ENCODE measurements at regions not wholly inside any gene's neighbourhood (a gene's known extent, or its start where the extent isn't known, plus 50 kb on each side); places are given as distances from the start of the nearest gene placed in this dataset.

DNA sequence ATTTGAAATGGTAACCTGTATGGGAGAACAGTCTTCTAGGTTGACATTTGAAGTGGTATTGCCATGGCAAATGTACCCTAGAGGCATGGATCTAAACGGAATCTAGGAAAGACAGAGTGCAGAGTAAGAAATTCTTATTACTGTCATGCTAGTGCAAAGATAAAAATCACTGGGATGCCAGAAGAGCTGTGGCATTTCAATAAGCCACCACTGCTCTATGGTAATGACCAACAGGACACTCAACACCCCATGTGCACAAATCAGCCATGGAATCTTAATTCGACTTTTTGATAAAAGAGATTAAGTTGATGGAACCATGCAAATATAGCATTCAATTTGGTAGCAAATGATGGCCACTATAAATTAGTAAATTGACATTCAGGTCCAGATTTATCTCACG, 74.1 kb downstream of the ID4 start:
- DNase-seq (ENCODE audit: low read depth, low spot score) (no peak), ATAC-seq (no peak), FAIRE-seq (no peak)
- intact Hi-C loops (cut with micrococcal nuclease; ENCODE audit: unreplicated experiment): no loop called here
- Histone ChIP-seq H3K27me3 (replicated peaks in 1 of 2; ENCODE audit: control insufficient read depth in 2 of 2, insufficient read depth in 2 of 2, low read length in 1 of 2) (no peaks in the 10 kb centered on the region), H3K27ac (ENCODE audit: control insufficient read depth, insufficient read depth) (no peak overlapping the region), H3K36me3 (ENCODE audit: control insufficient read depth in 2 of 2, insufficient read depth in 2 of 2, low read length in 1 of 2) (no peaks in the 10 kb centered on the region), H2AFZ (ENCODE audit: control insufficient read depth, low read depth, low read length) (no peak overlapping the region), H3K4me2 (ENCODE audit: control insufficient read depth, insufficient read depth) (no peak overlapping the region), H4K20me1 (ENCODE audit: control insufficient read depth, insufficient read depth) (no peaks in the 10 kb centered on the region), H3K4me1 (ENCODE audit: control insufficient read depth, insufficient read depth, low read length) (no peaks in the 10 kb centered on the region), H3K9ac (ENCODE audit: control insufficient read depth, insufficient read depth, low read length) (no peak overlapping the region), H3K4me3 (no peak overlapping the region), H3K9me3 (replicated peaks; ENCODE audit: control insufficient read depth, insufficient read depth, low read length) (no peaks in the 10 kb centered on the region), H3K79me2 (ENCODE audit: control insufficient read depth, insufficient read depth, low read length) (no peaks in the 10 kb centered on the region)
- CTCF ChIA-PET: no interaction called here
- TF ChIP-seq, protein P1, sequence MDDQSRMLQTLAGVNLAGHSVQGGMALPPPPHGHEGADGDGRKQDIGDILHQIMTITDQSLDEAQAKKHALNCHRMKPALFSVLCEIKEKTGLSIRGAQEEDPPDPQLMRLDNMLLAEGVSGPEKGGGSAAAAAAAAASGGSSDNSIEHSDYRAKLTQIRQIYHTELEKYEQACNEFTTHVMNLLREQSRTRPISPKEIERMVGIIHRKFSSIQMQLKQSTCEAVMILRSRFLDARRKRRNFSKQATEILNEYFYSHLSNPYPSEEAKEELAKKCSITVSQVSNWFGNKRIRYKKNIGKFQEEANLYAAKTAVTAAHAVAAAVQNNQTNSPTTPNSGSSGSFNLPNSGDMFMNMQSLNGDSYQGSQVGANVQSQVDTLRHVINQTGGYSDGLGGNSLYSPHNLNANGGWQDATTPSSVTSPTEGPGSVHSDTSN (IDR thresholded peaks at IDR 0.05; ENCODE audit: insufficient replicate concordance, low read depth, low read length): no peak
- TF ChIP-seq TARDBP (IDR thresholded peaks at IDR 0.05; ENCODE audit: borderline replicate concordance): no peak
- TF ChIP-seq, protein P2, sequence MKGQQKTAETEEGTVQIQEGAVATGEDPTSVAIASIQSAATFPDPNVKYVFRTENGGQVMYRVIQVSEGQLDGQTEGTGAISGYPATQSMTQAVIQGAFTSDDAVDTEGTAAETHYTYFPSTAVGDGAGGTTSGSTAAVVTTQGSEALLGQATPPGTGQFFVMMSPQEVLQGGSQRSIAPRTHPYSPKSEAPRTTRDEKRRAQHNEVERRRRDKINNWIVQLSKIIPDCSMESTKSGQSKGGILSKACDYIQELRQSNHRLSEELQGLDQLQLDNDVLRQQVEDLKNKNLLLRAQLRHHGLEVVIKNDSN (IDR thresholded peaks at IDR 0.05; ENCODE audit: borderline replicate concordance, extremely low read length, insufficient read depth, low read depth, low read length): no peak
- no peak for TF ChIP-seq IKZF1 (conservative IDR thresholded peaks at IDR 0.05)
- no peak for TF ChIP-seq KDM1A (IDR thresholded peaks at IDR 0.05; ENCODE audit: borderline replicate concordance)
- in situ Hi-C loops (cut with MboI): no loop called here
- RAD21 ChIA-PET (ENCODE audit: unreplicated experiment): no interaction called here
- SMC1A ChIA-PET (ENCODE audit: uncharacterized antibody, unreplicated experiment): no interaction called here
- WGBS (ENCODE audit: insufficient coverage, insufficient replicate concordance, low lambda C conversion rate, missing lambda C conversion rate): 29% methylated on average over 3 of the region's 3 CpGs
- BruUV-seq (replicated peaks): no TSS peak
- POLR2A ChIA-PET: no interaction called here

DNA sequence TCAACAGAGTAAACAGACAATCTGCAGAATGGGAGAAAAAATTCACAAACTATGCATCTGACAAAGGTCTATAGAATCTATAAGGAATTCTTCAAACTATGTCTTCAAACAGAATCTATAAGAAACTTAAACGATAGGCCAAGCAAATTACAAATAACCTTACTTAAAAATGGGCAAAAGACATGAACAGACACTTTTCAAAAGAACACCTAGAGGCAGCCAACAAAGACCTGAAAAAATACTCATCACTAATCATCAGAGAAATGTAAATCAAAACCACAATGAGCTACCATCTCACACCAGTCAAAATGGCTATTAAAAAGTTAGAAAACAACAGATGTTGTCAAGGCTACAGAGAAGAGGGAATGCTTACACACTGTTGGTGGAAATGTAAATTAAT, 81.3 kb downstream of the ID4 start:
- H4K20me1 ChIP-seq (ENCODE audit: control insufficient read depth, insufficient read depth): no peaks in the 10 kb centered on the region

More for the DNA sequence above, 81.3 kb downstream of the ID4 start:
- H3K79me2 ChIP-seq (ENCODE audit: control insufficient read depth, insufficient read depth, low read length): no peaks in the 10 kb centered on the region
- no peak for TF ChIP-seq EED (IDR thresholded peaks at IDR 0.05; ENCODE audit: low read depth)
- no peak for TF ChIP-seq CREM (IDR thresholded peaks at IDR 0.05; ENCODE audit: low read depth)
- TF ChIP-seq GATAD2B (conservative IDR thresholded peaks at IDR 0.05; ENCODE audit: low read depth): no peak
- no peak for TF ChIP-seq SREBF1 (IDR thresholded peaks at IDR 0.05; ENCODE audit: low read length)
- no peak for TF ChIP-seq SREBF2 (IDR thresholded peaks at IDR 0.05; ENCODE audit: low read length)
- no peak for TF ChIP-seq SIN3A (IDR thresholded peaks at IDR 0.05; ENCODE audit: low read depth, low read length)
- 0% methylated on average over 1 of the region's 1 CpG for WGBS (ENCODE audit: insufficient coverage, insufficient replicate concordance, low lambda C conversion rate, missing lambda C conversion rate)
- H3K9me3 ChIP-seq (replicated peaks; ENCODE audit: control insufficient read depth, insufficient read depth, low read length): no peaks in the 10 kb centered on the region
- no peak for DNase-seq (ENCODE audit: low read depth, low spot score)
- H3K27ac ChIP-seq (ENCODE audit: control insufficient read depth, insufficient read depth): no peak overlapping the region
- H2AFZ ChIP-seq (ENCODE audit: control insufficient read depth, low read depth, low read length): no peak overlapping the region
- intact Hi-C loops (cut with micrococcal nuclease; ENCODE audit: unreplicated experiment) (no loop called here), in situ Hi-C loops (cut with MboI) (no loop called here)
- H3K36me3 ChIP-seq (ENCODE audit: control insufficient read depth in 2 of 2, insufficient read depth in 2 of 2, low read length in 1 of 2): no peaks in the 10 kb centered on the region
- SMC1A ChIA-PET (ENCODE audit: uncharacterized antibody, unreplicated experiment): no interaction called here
- H3K4me2 ChIP-seq (ENCODE audit: control insufficient read depth, insufficient read depth): no peak overlapping the region
- CTCF ChIA-PET: no interaction called here
- no peak for ATAC-seq
- H3K4me1 ChIP-seq (ENCODE audit: control insufficient read depth, insufficient read depth, low read length): no peaks in the 10 kb centered on the region
- H3K27me3 ChIP-seq (replicated peaks in 1 of 2; ENCODE audit: control insufficient read depth in 2 of 2, insufficient read depth in 2 of 2, low read length in 1 of 2): no peaks in the 10 kb centered on the region
- no TSS peak for BruUV-seq (replicated peaks)
- POLR2A ChIA-PET: no interaction called here
- RAD21 ChIA-PET (ENCODE audit: unreplicated experiment): no interaction called here
- no peak overlapping the region for H3K4me3 ChIP-seq
- H3K9ac ChIP-seq (ENCODE audit: control insufficient read depth, insufficient read depth, low read length): no peak overlapping the region
- no peak for FAIRE-seq

Measured in GM12878 (cell line).